Nephron (organoid): ENCODE measurements at regions not wholly inside any gene's neighbourhood (a gene's known extent, or its start where the extent isn't known, plus 50 kb on each side); places are given as distances from the start of the nearest gene placed in this dataset.

Experiments used
- H3K27ac Mint-ChIP-seq, 3 experiments: 2 replicates each; pipeline ENCODE4 v1.8.0; 2020; ENCODE audit warnings: mixed read lengths in 3 of 3, mild to moderate bottlenecking in 2 of 3, moderate library complexity in 1 of 3
- H3K27me3 Mint-ChIP-seq: 2 replicates; pipeline ENCODE4 v1.8.0; 2021; ENCODE audit warnings: low read depth, mild to moderate bottlenecking, moderate library complexity, mixed read lengths
- H3K36me3 Mint-ChIP-seq: 2 replicates; pipeline ENCODE4 v1.8.0; 2020; ENCODE audit warnings: low read depth, mixed read lengths
- H3K4me1 Mint-ChIP-seq: 2 replicates; pipeline ENCODE4 v1.8.0; 2020; ENCODE audit warnings: mixed read lengths
- H3K4me3 Mint-ChIP-seq, 3 experiments: 2 replicates each; pipeline ENCODE4 v1.8.0; 2020; ENCODE audit warnings: mild to moderate bottlenecking in 3 of 3, mixed read lengths in 3 of 3, moderate library complexity in 2 of 3
- H3K9me3 Mint-ChIP-seq: 2 replicates; pipeline ENCODE4 v1.8.0; 2020; ENCODE audit warnings: mixed read lengths
- CTCF ChIP-seq, 3 experiments: fragments of 200-600 bp; sonication (generic); IDR thresholded peaks; one replicate each; pipeline ENCODE4 v1.5.0; 2021; ENCODE audit warnings: antibody characterized with exemption in 3 of 3; ENCODE audit not compliant: unreplicated experiment in 3 of 3

- no peak overlapping the region for H3K27ac Mint-ChIP-seq
- H3K4me1 Mint-ChIP-seq = no peaks in the 10 kb centered on the region
- no peaks in the 10 kb centered on the region for H3K27me3 Mint-ChIP-seq
- H3K4me3 Mint-ChIP-seq = no peak overlapping the region
- no peak for TF ChIP-seq CTCF (IDR thresholded peaks at IDR 0.05; ENCODE audit: unreplicated experiment in 3 of 3)
- peaks cover 20% of the 10 kb centered on the region for H3K9me3 Mint-ChIP-seq
- H3K36me3 Mint-ChIP-seq = peaks cover 3% of the 10 kb centered on the region
These were observed 100.0 kb downstream of the CD24 start for GRCh38 chr6:106874481-106874880.

GRCh38 chr6:106872049-106872448 lies 102.5 kb downstream of the CD24 start:
- H3K4me3 Mint-ChIP-seq = no peak overlapping the region
- H3K27ac Mint-ChIP-seq = peak overlapping the region; percentile 31 to 88 (median 64)
- peaks cover 4% of the 10 kb centered on the region for H3K27me3 Mint-ChIP-seq
- TF ChIP-seq CTCF (IDR thresholded peaks at IDR 0.05; ENCODE audit: unreplicated experiment in 3 of 3) = no peak
- H3K4me1 Mint-ChIP-seq = no peaks in the 10 kb centered on the region
- peaks cover 33% of the 10 kb centered on the region for H3K9me3 Mint-ChIP-seq
- peaks cover 11% of the 10 kb centered on the region for H3K36me3 Mint-ChIP-seq

GRCh38 chr6:106870824-106871717 lies 103.5 kb downstream of the CD24 start:
- Mint-ChIP-seq H3K36me3 (peaks cover 8% of the 10 kb centered on the region), H3K27ac (peak overlapping the region; percentile 30 to 75 (median 32))

GRCh38 chr6:106870069-106870468 lies 104.5 kb downstream of the CD24 start:
- Mint-ChIP-seq H3K36me3 (peaks cover 8% of the 10 kb centered on the region), H3K27me3 (peaks cover 5% of the 10 kb centered on the region), H3K9me3 (peaks cover 28% of the 10 kb centered on the region), H3K27ac (peak overlapping the region in 1 of 3 experiments; percentile 37), H3K4me1 (no peaks in the 10 kb centered on the region), H3K4me3 (no peak overlapping the region)
- TF ChIP-seq CTCF (IDR thresholded peaks at IDR 0.05; ENCODE audit: unreplicated experiment in 3 of 3) = no peak

More at GRCh38 chr6:106870824-106871717, 103.5 kb downstream of the CD24 start:
- H3K27me3 Mint-ChIP-seq = peaks cover 5% of the 10 kb centered on the region
- peaks cover 32% of the 10 kb centered on the region for H3K9me3 Mint-ChIP-seq
- no peak for TF ChIP-seq CTCF (IDR thresholded peaks at IDR 0.05; ENCODE audit: unreplicated experiment in 3 of 3)
- H3K4me3 Mint-ChIP-seq = no peak overlapping the region
- no peaks in the 10 kb centered on the region for H3K4me1 Mint-ChIP-seq

GRCh38 chr6:106869203-106869602 lies 105.3 kb downstream of the CD24 start:
- H3K27ac Mint-ChIP-seq = peak overlapping the region in 1 of 3 experiments; percentile 37
- H3K9me3 Mint-ChIP-seq = peaks cover 34% of the 10 kb centered on the region
- TF ChIP-seq CTCF (IDR thresholded peaks at IDR 0.05; ENCODE audit: unreplicated experiment in 3 of 3) = no peak
- peaks cover 8% of the 10 kb centered on the region for H3K36me3 Mint-ChIP-seq
- H3K27me3 Mint-ChIP-seq = peaks cover 5% of the 10 kb centered on the region
- H3K4me1 Mint-ChIP-seq = no peaks in the 10 kb centered on the region
- H3K4me3 Mint-ChIP-seq = no peak overlapping the region
